ENCODE measurements at regions not wholly inside any gene's neighbourhood (a gene's known extent, or its start where the extent isn't known, plus 50 kb on each side); places are given as distances from the start of the nearest gene placed in this dataset.

DNA sequence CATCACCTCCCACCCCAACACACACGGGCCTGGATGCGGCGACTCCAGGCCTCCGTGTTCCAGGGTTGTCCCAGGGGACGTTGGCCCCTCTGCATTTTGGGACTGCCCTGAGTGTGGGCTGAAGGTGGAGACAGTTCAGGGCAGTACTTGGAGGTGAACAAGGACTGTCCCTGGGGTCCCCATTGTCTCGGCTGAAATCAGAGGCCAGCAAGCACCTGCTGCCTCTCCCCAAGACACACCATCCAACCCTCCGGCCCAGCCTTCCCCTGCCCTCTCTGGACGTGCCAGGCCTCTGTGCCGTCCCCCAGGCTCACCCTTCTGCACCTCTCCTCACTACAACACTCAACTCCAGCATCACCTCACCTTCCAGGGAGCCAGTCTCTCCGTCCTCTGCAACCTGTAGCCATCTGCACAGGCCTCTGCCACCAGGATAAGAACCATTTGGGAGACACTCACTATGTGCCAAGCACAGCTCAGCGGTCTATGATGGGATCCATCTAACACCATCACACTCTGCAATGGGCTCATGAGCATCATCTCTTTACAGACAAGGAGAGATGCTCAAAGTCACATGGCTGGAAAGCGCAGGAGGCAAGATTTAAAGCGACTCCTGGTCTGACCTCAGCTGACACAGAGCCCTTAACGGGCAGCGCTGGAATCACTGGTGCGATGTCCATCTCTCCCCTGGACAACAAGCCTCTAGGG lies 104.5 kb upstream of the SEC14L1 start:
- intact Hi-C loops (cut with micrococcal nuclease; ENCODE audit: unreplicated experiment): no loop called here

DNA sequence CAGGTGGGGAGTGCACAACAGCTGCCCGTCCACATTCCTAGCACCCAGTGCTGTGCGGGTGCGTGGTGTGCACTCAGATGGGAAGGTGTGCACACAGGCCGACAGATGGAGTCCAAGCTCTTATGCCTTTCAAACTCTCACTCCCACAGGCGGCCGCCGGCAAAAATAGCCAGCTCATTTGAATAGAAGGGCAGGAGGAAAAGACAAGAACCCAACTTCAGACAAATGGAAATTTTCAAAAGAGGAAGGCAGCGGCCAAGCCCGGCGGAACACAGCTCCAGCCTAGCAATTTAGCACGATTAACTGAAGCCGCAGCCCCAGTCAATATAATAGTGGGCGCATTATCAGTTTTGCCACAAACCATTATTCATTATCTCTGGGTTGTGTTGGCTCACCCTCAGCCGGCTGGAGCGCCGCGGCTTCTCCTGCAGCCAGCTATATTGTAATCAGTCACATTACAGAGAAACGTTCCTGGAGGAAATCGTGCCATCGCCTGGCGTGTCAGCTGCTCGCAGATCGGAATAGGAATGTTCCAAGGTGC lies 103.9 kb upstream of the SEC14L1 start:
- intact Hi-C loops (cut with micrococcal nuclease; ENCODE audit: unreplicated experiment): no loop called here
- Histone ChIP-seq H3K4me3 (no peak overlapping the region), H4K20me1 (ENCODE audit: insufficient read depth) (no peaks in the 10 kb centered on the region), H3K27me3 (ENCODE audit: insufficient read depth, low read depth) (peaks cover 4% of the 10 kb centered on the region; the same call in 1 of the 2 replicates), H3K9me3 (ENCODE audit: insufficient read depth, low read depth) (no peaks in the 10 kb centered on the region), H3K4me2 (no peak overlapping the region), H3K36me3 (ENCODE audit: low read depth) (no peaks in the 10 kb centered on the region), H3F3A (ENCODE audit: insufficient read depth, low read depth) (no peaks in the 10 kb centered on the region), H3K27ac (no peak overlapping the region), H3K9me2 (ENCODE audit: insufficient read depth) (no peaks in the 10 kb centered on the region), H3K79me2 (ENCODE audit: low read depth) (no peaks in the 10 kb centered on the region), H2AFZ (no peak overlapping the region), H3K4me1 (replicated peaks; ENCODE audit: insufficient read depth) (no peaks in the 10 kb centered on the region)
- POLR2A ChIA-PET (ENCODE audit: unreplicated experiment): no interaction called here
- TF ChIP-seq EZH2 (IDR thresholded peaks at IDR 0.05; ENCODE audit: low read depth) (no peak), CTCF (conservative IDR thresholded peaks at IDR 0.05) (no peak)
- CTCF ChIA-PET: interaction anchor here (0.6 kb wide), 2 partner anchors 20 to 38 kb away, joined by 3 to 4 read pairs; no protein-coding TSS in a partner anchor
- BruUV-seq (replicated peaks): no TSS peak
- peak in 1 of 2 experiments; percentile 45 for DNase-seq

More for the DNA sequence above, 104.5 kb upstream of the SEC14L1 start:
- no peak for TF ChIP-seq CTCF (conservative IDR thresholded peaks at IDR 0.05)
- Histone ChIP-seq H3K36me3 (ENCODE audit: low read depth) (no peaks in the 10 kb centered on the region), H4K20me1 (ENCODE audit: insufficient read depth) (no peaks in the 10 kb centered on the region), H3K4me3 (no peak overlapping the region), H3K79me2 (ENCODE audit: low read depth) (no peaks in the 10 kb centered on the region), H3K4me2 (no peak overlapping the region), H3K9me2 (ENCODE audit: insufficient read depth) (no peaks in the 10 kb centered on the region), H3K27ac (no peak overlapping the region), H3K27me3 (ENCODE audit: insufficient read depth, low read depth) (peaks cover 4% of the 10 kb centered on the region; the same call in 1 of the 2 replicates), H3F3A (ENCODE audit: insufficient read depth, low read depth) (no peaks in the 10 kb centered on the region), H2AFZ (no peak overlapping the region), H3K4me1 (replicated peaks; ENCODE audit: insufficient read depth) (no peaks in the 10 kb centered on the region), H3K9me3 (ENCODE audit: insufficient read depth, low read depth) (no peaks in the 10 kb centered on the region)
- no TSS peak for BruUV-seq (replicated peaks)
- CTCF ChIA-PET: interaction anchor here (0.6 kb wide), 1 partner anchor 37 kb away, joined by 3 read pairs; no protein-coding TSS in a partner anchor
- DNase-seq: no peak
- POLR2A ChIA-PET (ENCODE audit: unreplicated experiment): no interaction called here

- H3K9me2 ChIP-seq (ENCODE audit: insufficient read depth): no peaks in the 10 kb centered on the region
- no peaks in the 10 kb centered on the region for H3K79me2 ChIP-seq (ENCODE audit: low read depth)
- no peak overlapping the region for H3K4me3 ChIP-seq
- no peak for TF ChIP-seq CTCF (conservative IDR thresholded peaks at IDR 0.05)
- TF ChIP-seq EZH2 (IDR thresholded peaks at IDR 0.05; ENCODE audit: low read depth): no peak
- no TSS peak for BruUV-seq (replicated peaks)
- CTCF ChIA-PET: no interaction called here
- H3K4me1 ChIP-seq (replicated peaks; ENCODE audit: insufficient read depth): no peaks in the 10 kb centered on the region
- H3K27ac ChIP-seq: no peak overlapping the region
- H4K20me1 ChIP-seq (ENCODE audit: insufficient read depth): no peaks in the 10 kb centered on the region
- H3F3A ChIP-seq (ENCODE audit: insufficient read depth, low read depth): no peaks in the 10 kb centered on the region
- no peak overlapping the region for H2AFZ ChIP-seq
- no peak for DNase-seq
- peaks cover 4% of the 10 kb centered on the region; the same call in 1 of the 2 replicates for H3K27me3 ChIP-seq (ENCODE audit: insufficient read depth, low read depth)
- no peak overlapping the region for H3K4me2 ChIP-seq
- POLR2A ChIA-PET (ENCODE audit: unreplicated experiment): no interaction called here
- intact Hi-C loops (cut with micrococcal nuclease; ENCODE audit: unreplicated experiment): no loop called here
- no peaks in the 10 kb centered on the region for H3K9me3 ChIP-seq (ENCODE audit: insufficient read depth, low read depth)
- no peaks in the 10 kb centered on the region for H3K36me3 ChIP-seq (ENCODE audit: low read depth)
Observed at GRCh38 chr17:77037943-77038342, 102.8 kb upstream of the SEC14L1 start.
